Ishikawa (cell line): ENCODE measurements at regions not wholly inside any gene's neighbourhood (a gene's known extent, or its start where the extent isn't known, plus 50 kb on each side); places are given as distances from the start of the nearest gene placed in this dataset.

Source experiments
- CEBPB ChIP-seq: IDR thresholded peaks from 2 replicates; pipeline ENCODE4 v1.6.1; 2012
- CREB1 ChIP-seq: IDR thresholded peaks from 2 replicates; pipeline ENCODE4 v1.6.1; 2012; ENCODE audit warnings: low read depth
- EGR1 ChIP-seq: IDR thresholded peaks from 2 replicates; pipeline ENCODE4 v1.6.1; 2012
- EP300 ChIP-seq: IDR thresholded peaks from 2 replicates; pipeline ENCODE4 v1.6.1; 2012; ENCODE audit warnings: borderline replicate concordance
- MAX ChIP-seq: IDR thresholded peaks from 2 replicates; pipeline ENCODE4 v1.6.1; 2012
- NFIC ChIP-seq: IDR thresholded peaks from 2 replicates; pipeline ENCODE4 v1.6.1; 2012
- RAD21 ChIP-seq: IDR thresholded peaks from 2 replicates; pipeline ENCODE4 v1.6.1; 2012; ENCODE audit warnings: low read depth
- REST ChIP-seq: IDR thresholded peaks from 2 replicates; pipeline ENCODE4 v1.6.1; 2012; ENCODE audit warnings: low read depth, mild to moderate bottlenecking
- TAF1 ChIP-seq: IDR thresholded peaks from 2 replicates; pipeline ENCODE4 v1.6.1; 2012; ENCODE audit warnings: low read depth, mild to moderate bottlenecking
- TCF12 ChIP-seq: IDR thresholded peaks from 2 replicates; pipeline ENCODE4 v1.6.1; 2012; ENCODE audit warnings: low read depth
- TEAD4 ChIP-seq: IDR thresholded peaks from 2 replicates; pipeline ENCODE4 v1.6.1; 2012
- USF1 ChIP-seq: IDR thresholded peaks from 2 replicates; pipeline ENCODE4 v1.6.1; 2012
- YY1 ChIP-seq: IDR thresholded peaks from 2 replicates; pipeline ENCODE4 v1.6.1; 2012; ENCODE audit warnings: low read depth
- ZBTB7A ChIP-seq: IDR thresholded peaks from 2 replicates; pipeline ENCODE4 v1.6.1; 2012; ENCODE audit warnings: low read depth

- TF ChIP-seq MAX (no peak), CEBPB (no peak), TCF12 (no peak), CREB1 (no peak), ZBTB7A (no peak), USF1 (no peak), EP300 (no peak), YY1 (no peak), TAF1 (no peak)
Measured at GRCh38 chr5:149441986-149442385, 62.9 kb upstream of the IL17B start.

GRCh38 chr5:149441194-149441753 lies 62.2 kb upstream of the IL17B start:
- TF ChIP-seq TAF1 (no peak), MAX (no peak), EP300 (no peak), TEAD4 (no peak), TCF12 (no peak), EGR1 (no peak)

GRCh38 chr5:149439899-149440542 lies 60.9 kb upstream of the IL17B start:
- 0 out of 2 replicates have a peak, but pooled peaks have one; percentile 25 for TF ChIP-seq NFIC
- no peak; the same call in 1 of the 2 replicates for TF ChIP-seq TEAD4
- TF ChIP-seq YY1, result 0 out of 2 replicates have a peak, but pooled peaks have one; percentile 26
- TF ChIP-seq EP300, result peak; percentile 46; the same call in 1 of the 2 replicates
- peak; percentile 35; the same call in 1 of the 2 replicates for TF ChIP-seq MAX
- TF ChIP-seq REST, result no peak
- peak; percentile 69; the same call in 1 of the 2 replicates for TF ChIP-seq TCF12
- peak; percentile 40 for TF ChIP-seq RAD21

GRCh38 chr5:149438711-149439132 lies 59.6 kb upstream of the IL17B start:
- no peak for TF ChIP-seq MAX

GRCh38 chr5:149438281-149438680 lies 59.2 kb upstream of the IL17B start:
- TF ChIP-seq REST (no peak), USF1 (no peak)

- TF ChIP-seq EP300 (no peak), RAD21 (no peak), NFIC (no peak), CREB1 (no peak), TCF12 (no peak), MAX (no peak), TEAD4 (no peak), EGR1 (no peak), USF1 (no peak), ZBTB7A (no peak), CEBPB (no peak)
Measured at GRCh38 chr5:149437391-149438040, 58.4 kb upstream of the IL17B start.
